ENCODE measurements at regions not wholly inside any gene's neighbourhood (a gene's known extent, or its start where the extent isn't known, plus 50 kb on each side); places are given as distances from the start of the nearest gene placed in this dataset.
"Not testable (repeated sequence)": the region's sequence is repeated elsewhere in the genome, so short reads cannot be mapped to it uniquely, and the experiment has no call there.

DNA sequence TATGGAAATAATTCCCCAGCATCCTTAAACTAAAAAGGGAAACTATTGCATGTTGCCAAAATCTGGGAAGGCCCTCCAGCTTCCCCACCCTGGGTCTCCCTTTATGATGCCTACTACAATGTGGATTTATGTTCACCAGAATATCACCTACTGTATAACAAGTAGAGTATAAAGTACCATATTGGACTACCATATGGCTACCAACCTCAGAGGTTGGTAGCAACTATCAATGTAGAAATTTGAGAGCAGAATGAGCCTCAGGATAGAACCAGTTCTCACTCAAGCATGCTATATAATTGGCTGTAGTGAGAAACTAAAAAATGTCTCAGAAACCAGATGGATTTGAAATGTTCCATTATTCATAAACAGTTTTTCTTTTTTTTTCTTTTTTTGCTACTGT lies 918.4 kb downstream of the MCTP2 start:
- DNase-seq: no peak

DNA sequence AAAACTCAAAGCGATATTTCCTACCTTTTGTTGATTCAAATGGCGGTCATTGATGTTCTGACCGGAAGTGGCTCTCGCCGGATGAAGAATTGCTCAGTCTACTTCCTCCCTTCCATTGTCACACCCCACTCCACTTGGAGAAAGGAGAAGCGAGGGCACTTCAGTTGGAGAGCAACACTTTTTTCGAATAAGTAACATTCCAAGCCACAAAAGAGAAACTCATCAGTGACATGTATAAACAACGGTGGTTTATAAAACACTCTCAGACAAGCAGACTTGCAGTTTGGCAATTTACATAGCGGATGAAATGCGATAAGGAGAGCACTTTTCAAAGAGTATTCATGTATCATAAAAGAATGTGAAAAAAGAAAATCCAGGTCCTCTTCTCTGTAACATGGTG lies 919.1 kb downstream of the MCTP2 start:
- no peak for DNase-seq

DNA sequence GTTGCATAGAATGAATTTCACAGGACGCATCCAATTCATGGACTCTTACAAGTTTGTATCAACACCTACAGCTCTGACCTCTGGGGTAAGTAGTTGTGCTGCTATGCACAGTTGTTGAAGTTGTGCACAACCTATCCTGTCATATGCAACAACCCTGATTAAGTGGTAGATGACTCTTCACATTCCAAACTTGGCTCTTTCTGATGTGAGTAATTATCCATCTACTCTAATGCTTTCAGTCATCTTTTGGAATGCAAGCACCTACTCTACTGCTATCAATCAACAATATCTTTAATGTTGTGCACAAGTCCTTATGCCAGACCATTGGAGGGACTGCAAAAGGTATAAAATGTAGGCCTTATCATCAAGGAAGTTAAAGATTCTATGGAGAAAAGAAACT lies 921.4 kb downstream of the MCTP2 start:
- no peak for DNase-seq

DNA sequence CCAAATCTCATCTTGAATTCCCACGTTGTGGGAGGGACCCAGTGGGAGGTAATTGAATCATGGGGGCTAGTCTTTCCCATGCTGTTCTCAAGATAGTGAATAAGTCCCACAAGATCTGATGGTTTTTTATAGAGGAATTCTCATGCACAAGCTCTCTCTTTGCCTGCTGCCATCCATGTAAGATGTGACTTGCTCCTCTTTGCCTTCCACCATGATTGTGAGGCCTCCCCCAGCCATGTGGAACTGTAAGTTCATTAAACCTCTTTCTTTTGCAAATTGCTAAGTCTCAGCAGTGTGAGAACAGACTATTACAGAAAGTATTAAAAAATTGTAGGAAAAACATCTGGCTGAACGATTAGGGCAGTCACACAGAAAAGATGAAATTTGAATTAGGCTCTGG lies 921.8 kb downstream of the MCTP2 start:
- DNase-seq: not testable (repeated sequence)

DNA sequence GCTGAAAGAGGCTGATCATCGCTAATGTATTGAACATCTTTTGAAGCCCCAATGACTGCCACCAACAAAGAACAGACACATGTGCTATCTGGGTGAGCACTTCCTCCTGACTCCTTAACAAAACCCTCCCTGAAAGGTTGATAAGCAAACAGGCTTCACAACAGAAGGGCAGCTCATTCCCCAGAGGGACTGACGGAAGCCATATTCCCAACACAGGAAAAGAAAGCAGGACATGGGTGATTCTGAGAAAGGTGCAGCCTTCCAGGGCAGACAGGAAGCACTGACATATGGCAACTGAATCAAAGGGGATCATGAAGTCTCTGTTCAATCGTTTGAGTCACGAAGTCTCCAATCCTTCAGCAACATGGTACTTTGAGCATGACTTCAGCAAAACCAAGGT lies 929.0 kb downstream of the MCTP2 start:
- no peak for DNase-seq

DNA sequence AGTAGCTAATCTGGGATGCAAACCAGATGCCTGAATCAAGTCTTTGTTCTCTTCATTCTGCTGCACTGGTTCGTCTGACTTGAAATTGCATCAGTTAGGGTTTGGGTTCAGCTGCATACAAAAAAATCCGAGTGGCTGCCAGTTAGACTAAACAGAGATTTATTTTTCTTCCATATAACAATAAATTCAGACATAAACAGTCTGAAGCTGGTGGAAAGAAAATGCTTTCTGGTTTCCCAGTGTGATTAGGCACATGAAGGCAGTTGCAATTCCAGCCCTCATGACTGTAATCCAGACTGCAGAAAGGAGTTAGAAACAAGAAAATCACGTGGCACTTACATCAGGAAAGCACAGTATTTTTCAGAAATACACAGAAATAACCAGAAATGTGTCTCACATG lies 930.7 kb downstream of the MCTP2 start:
- no peak for DNase-seq

DNA sequence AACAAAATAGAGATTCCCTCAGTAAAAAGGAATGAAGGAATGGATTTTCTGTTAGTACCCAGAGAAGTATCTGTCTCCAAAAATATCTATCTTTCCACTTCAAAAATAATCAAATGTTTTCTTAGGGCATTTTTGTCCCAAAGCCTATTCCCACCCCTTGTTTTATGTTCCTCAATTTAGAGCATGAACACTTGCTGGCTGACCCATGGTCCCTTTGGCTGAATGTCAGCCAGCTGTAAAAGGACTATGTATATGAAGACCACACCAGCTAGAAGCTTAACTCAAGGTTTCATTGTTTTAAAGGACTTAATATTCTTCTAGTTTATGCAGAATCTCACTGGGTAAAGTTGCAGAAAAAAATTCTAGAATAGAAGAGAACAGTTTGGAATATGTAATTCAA lies 931.2 kb downstream of the MCTP2 start:
- DNase-seq: no peak

DNA sequence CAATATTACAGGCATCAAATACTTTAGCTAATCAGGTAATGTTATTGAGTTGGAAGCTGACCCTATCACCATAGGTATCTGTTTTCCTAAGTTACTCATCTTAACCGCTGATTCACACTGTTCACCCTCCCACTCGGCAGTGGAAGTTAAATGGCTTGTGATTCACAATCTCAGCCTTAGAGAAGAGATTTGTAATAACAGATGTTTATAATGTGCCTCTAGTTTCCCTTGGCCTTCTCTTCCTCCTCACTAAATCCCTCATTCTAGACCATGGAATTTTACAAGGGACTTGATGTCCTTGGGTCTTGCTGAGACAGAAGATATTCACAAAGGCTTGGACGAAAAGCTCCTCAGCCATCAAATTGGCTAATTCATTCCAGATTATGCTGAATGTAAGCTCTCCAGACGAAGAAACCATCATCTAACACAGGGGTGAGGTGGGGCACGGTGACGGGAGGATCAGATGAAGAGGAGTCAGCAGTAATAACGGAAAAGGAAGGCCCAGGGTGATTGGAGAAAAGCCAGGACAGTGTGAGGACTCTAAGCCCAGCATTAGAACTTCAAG lies 931.7 kb downstream of the MCTP2 start:
- DNase-seq: no peak

DNA sequence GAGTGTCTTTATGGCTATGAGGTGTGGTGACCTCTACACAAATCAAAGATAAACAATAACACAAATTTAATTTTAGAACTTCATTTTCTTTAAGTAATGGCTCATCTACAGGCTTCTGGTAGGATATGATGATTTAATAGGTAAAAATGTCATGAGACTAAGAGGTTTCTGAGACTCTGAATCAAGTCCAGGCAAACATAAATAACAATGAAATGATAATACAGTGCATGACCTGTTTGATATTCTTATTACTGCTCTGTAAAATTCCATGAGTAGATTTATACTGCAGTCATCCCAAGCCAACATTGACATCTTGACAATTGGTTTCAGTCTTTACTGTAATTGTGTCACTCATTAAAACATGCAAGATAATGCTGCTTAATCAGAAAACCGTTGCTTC lies 936.8 kb downstream of the MCTP2 start:
- DNase-seq: no peak

DNA sequence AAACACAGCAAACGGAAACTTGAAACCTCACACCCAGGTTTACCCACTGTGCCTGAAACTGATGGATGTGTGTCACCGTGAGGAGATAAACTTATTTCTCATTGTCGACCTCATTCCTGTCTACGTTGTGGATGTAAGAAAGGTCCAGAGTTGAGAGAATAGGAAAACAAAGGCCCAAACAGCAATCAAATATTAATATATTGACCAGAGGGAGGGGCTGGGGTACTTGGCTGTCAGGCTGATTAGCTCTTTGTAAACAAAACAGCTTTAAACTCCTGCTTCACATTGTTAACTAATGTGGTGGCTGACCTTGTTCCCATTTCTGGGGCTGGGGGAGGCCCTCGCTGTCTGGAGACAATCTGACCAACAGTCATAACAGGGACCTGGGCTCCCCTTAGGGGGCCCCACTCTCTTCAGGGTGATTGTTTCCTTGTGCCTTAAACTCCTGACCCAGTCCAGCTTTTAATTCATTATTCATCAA lies 937.6 kb downstream of the MCTP2 start:
- no peak for DNase-seq

DNA sequence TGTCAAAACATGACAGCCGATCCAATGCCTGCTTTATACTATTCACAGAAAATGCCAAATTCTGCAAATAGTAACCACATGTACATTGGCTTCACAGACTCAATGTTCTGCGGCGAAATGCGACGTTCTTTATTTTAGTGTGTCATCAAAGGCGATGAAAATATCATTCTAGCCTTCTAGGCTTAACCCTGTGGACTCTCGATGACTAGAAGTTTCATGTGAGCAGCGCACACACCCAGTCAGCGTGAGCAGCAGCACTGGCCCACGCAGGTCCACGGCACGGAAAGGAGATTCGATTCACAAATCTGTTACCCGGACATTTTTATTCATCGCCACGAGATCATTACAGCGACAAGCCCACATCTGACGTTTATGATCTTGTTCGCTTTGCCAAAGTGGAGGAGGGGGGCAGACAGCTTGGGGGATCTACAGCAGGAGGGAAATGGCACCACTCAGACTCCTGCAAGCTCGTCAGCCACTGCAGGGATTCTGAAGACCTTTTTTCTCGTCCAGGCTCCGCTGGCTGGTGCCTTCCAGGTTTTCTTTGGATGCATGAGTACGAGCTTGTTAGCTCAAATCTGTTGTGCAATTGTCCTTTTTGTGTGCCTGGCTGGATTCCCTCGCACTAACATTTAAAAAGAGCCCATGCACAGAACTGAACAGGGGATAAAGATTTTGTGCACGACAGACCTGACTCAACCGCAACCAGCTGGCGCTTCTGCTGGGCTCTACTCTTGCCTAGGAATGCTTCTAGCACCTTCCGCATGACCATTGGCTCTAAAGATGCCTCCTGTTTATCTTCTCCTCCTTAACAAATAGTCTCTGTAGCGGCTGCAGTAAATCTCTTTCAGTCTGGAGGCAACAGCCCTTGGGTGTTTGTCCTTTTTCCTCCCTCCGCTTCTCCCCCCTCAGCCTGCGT lies 938.4 kb downstream of the MCTP2 start:
- DNase-seq: no peak

DNA sequence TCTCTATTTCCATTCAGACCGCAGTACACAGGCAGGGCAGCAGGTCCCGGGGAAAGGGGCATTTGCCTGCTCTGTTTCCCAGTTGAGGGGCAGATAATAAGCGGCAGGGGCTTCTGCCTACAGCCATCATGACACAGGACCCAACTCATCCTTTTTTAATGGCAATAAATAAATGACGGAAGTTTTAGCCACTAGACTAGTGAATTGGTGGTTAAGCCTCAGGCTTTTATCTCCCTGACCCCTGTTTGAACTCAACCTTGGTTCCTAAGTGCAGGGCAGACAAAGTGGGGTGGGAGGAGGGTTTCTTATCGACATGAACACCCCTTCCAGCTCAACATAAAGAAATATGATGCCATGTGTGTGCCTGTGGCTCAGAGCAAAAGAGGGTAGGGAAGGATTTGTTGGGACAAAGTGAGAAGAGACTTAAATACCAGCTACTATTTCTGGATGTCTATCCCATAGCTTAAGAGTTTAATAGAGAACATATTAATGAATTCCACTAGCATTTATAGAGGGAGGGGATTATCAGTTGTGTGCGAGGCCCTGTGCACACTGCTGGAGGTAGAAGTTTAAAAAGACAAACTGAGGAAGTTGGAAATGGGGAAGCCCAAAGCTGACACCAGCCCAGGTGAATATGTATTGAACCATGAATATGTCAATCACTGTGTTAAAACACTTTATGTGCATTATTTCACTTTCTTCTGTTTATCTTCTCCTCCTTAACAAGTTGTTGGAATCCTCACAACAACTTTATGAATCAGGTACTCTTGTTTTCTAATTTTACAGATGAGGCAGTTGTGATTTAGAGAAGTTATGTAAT lies 939.4 kb downstream of the MCTP2 start:
- no peak for DNase-seq

DNA sequence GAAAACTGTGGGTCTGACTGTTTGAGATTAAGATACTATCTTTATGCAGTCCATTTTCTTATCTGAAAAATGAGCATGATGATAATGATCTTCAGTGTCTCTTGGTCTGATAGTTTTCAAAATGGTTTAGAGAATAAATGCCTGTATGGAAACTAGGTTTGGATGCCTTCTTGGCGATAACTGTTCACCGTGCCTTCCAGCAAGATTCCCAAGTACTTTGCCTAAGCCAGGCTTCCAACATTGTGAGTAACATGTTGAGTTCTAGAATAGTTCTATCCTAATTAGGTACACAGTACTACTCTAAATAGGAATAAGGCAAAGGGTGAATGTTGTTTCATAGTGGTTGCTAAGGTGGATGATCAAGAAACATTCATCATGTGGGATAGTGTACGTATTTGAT lies 940.2 kb downstream of the MCTP2 start:
- DNase-seq: no peak

DNA sequence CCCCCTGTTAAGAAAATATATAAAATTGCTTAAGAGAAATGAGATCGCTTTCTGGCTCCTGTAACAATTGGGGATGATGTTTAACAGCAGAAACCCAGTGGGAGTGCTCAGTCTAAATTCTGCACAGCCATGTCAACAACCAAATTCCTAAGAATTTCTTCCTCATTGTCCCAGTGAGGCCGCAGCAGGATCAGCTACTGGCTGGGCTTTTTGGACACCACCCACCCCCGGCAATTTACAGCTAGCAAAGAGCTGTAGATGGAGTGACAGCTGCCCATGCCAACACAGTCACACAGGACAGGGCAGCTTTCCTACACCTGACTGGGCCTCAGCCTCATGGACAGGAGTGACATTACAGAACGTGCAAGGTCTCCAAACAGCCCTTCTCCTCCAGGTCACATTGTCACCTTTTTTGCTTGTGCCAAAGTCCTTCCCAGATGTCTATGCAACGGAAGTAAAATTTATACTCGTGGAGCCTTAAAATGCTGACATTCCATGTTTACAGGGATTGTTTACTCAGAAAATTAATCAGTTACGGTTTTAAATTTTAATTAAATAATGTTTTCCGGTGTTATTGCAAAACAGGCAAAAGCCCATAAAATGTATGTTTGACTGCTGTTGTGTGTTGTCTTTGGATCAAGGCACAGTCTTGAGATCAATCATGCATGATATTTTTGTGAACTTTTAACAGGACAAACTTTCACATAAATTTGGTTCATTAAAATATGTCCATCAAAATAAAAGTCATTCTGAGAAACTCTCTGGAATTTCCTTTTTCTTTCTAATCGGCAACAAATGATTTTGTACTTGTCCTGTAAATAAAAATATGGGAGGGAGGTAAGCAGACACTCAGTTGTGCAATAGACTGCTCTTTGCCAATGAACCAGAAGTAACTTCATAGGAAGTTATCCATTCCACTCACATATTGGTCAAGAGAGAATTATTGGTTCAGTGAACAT lies 943.2 kb downstream of the MCTP2 start:
- DNase-seq: no peak

DNA sequence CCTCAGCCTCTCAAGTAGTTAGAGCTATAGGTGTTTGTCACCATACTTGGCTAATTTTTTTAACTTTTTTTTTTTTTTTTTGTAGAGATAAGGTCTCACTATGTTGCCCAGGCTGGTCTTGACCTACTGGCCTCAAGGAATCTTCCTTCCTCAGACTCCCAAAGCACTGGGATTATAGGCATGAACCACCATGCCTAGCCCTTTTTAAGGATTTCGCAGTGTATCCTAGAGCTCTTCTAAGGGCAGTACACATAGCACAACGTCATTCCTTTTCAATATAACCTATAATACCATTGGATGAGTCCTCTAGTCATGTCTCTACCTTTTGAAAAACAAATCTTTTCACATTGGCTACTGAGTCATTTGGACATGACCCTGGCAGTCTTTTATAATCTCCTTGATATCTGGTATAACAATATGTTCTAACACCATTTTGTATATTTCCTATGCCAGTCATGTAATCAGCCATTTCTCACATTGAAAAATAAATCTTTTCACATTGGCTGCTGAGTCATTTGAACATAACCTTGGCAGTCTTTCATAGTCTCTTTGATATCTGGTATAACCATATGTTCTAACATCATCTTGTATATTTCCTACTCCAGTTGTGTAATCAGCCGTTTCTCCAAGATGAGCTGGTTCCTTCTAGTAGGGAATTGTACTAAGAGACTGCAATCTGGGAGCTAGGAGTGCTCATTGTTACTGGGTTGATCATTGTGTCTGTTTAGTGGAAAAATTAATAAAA lies 944.7 kb downstream of the MCTP2 start:
- no peak for DNase-seq

DNA sequence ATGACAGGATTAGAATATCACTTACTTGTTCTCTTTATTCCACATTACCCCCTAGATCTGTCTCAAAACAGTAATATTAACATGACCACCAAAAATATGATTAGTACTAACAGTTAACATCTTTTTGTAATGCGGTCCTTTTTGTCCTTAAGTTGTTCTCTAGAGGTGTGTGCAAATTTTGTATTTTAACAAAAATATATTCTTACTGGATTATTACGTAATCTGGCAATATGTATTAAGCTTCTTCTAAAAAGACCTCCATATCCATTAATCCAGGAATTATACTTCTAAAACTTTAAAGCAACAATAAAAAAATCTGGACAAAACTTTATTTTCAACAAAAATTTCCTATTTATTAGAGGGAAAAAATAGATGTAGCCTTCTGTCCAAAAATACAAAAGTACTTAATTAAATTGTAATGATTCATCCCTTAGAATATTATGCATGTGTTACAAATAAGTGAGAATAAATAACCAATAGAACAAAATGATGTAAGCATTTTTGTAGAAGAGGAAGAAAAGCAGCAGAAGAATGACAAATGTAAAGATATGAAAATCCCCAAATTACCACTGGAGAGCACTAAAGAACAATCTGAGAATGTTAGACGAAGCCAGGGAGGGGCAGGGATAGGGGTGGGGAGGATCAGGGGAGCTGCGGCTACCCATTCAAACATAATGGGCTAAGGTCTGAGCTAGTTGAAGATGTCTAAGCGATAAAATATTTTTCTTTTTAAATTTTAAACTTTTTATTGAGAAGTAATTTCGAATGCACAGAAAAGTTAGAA lies 945.6 kb downstream of the MCTP2 start:
- DNase-seq: no peak

DNA sequence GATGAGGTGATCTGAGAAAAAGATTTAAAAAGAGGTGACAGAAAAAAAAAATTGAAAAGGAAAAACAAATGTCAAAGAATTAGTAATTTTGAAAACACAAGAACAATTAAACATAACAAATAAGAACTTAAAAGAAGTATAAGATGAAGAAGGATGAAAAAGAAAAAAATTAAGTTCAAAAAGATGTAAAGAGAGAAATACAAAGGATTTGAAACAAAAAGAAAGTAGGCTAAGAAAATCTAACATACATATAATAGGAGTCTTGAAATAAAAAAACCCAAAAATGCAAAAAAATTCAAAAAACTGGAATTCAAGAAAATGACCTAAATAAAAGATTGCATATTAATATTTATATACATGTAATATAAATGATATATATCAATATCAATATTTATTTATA lies 949.2 kb downstream of the MCTP2 start:
- no peak for DNase-seq

DNA sequence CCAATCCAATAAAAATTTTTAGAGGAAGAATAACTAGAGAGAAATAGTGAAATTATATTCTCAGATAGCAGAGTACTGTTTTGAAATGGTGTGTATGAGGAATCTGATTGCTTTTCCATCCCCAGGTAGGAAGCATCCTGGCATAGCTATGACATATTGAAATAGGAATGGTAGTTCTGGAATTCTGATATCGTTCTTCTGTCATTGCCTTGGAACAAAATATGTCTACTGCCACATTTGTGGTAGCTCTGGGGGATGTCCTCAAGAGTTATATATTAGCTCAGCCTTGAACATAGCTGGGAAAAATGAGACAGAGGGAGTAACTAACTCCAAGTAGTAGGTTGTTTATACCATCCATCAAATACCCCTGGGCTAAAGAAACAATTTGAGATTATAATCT lies 950.7 kb downstream of the MCTP2 start:
- DNase-seq: no peak

DNA sequence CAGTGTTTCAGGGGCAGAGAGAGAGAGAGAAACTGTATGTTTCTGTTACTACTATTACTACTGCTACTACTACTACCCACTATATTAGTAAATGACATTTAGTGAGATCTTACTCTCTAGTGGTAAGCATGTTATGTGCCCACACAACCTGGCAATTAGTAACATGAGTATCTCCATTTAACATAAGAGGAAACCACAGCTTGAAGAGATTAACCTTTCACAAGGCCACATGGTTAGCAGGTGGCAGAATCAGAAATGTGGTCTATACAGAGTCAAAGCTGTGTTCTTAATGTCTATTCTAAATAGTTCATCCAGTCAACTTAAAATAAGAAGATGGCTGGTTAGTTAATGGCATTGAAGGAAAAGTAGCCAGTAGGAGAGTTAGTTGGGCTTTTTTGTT lies 961.6 kb downstream of the MCTP2 start:
- no peak for DNase-seq

DNA sequence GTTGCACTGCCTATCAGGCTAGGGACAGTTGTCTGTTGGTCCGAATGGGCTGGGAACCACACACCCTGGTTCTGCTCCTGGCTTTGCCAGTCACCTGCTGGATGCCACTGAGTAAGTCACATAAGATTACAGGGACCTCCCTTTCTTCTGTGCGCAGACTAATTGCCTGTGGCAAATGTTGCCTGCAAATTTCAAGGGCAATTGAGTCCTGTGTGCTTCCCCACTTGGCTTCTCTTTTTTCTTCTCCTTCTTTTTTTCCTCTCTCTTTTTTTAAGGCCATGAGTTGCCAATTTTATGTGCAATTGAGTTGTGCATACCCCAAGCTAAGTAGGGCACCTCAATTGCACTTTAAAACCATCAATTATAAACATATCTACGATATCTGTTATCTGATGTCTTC lies 963.4 kb downstream of the MCTP2 start:
- no peak for DNase-seq
